CD14-positive monocyte (primary cell): ENCODE measurements at regions not wholly inside any gene's neighbourhood (a gene's known extent, or its start where the extent isn't known, plus 50 kb on each side); places are given as distances from the start of the nearest gene placed in this dataset.

Source experiments
- DNase-seq, 3 donors: peaks; one replicate each; pipeline ENCODE4 v3.0.0-alpha.2; 2011 to 2022
- H2AFZ ChIP-seq: 2 replicates; pipeline ENCODE4 v1.6.0; 2012; ENCODE audit warnings: mild to moderate bottlenecking, low read depth, low read length, inconsistent platforms; ENCODE audit not compliant: insufficient read depth, poor library complexity, severe bottlenecking
- H3K27ac ChIP-seq, 2 donors: 1 replicate in 1 of 2; 2 replicates in 1 of 2; pipeline ENCODE4 v1.5.1; 2012 to 2013; ENCODE audit warnings: low read length in 2 of 2, control low read depth in 1 of 2, inconsistent platforms in 1 of 2, low read depth in 1 of 2, mild to moderate bottlenecking in 1 of 2
- H3K27me3 ChIP-seq, 2 donors: one replicate each; pipeline versions ENCODE4 v1.6.0 to v1.6.1; 2011 to 2013; ENCODE audit warnings: low read length in 2 of 2; ENCODE audit not compliant: control insufficient read depth in 2 of 2, insufficient read depth in 2 of 2
- H3K36me3 ChIP-seq, 2 donors: replicated peaks in 1 of 2; 1 replicate in 1 of 2; 2 replicates in 1 of 2; pipeline versions ENCODE4 v1.5.1 to v1.6.1; 2012 to 2013; ENCODE audit warnings: low read length in 2 of 2, control low read depth in 1 of 2, inconsistent platforms in 1 of 2, mild to moderate bottlenecking in 1 of 2; ENCODE audit not compliant: insufficient read depth in 2 of 2, control insufficient read depth in 1 of 2
- H3K4me1 ChIP-seq, 2 donors: 1 replicate in 1 of 2; 2 replicates in 1 of 2; pipeline versions ENCODE4 v1.5.1 to v1.6.1; 2012 to 2013; ENCODE audit warnings: low read length in 2 of 2, control low read depth in 1 of 2, inconsistent platforms in 1 of 2, mild to moderate bottlenecking in 1 of 2, moderate library complexity in 1 of 2; ENCODE audit not compliant: insufficient read depth in 2 of 2, control insufficient read depth in 1 of 2
- H3K4me2 ChIP-seq: replicated peaks from 2 replicates; pipeline ENCODE3; 2012; ENCODE audit warnings: low read length, moderate library complexity, mild to moderate bottlenecking; ENCODE audit not compliant: poor library complexity, severe bottlenecking; ENCODE audit errors: extremely low read depth
- H3K4me3 ChIP-seq, 3 experiments: fragments of 200-600 bp in 1 of 3; sonication (generic) in 1 of 3; replicated peaks in 1 of 3; 1 replicate in 2 of 3; 2 replicates in 1 of 3; pipeline ENCODE4 v1.5.1; 2011 to 2013; ENCODE audit warnings: low read length in 3 of 3, mild to moderate bottlenecking in 3 of 3, control low read depth in 2 of 3, low read depth in 2 of 3, inconsistent platforms in 1 of 3, moderate library complexity in 1 of 3
- H3K79me2 ChIP-seq: 2 replicates; pipeline ENCODE4 v1.6.0; 2012; ENCODE audit warnings: mild to moderate bottlenecking, control low read depth, inconsistent platforms, low read length, moderate library complexity; ENCODE audit not compliant: insufficient read depth
- H3K9ac ChIP-seq: 2 replicates; pipeline ENCODE4 v1.6.0; 2017; ENCODE audit warnings: low read length, mild to moderate bottlenecking; ENCODE audit not compliant: insufficient read depth, poor library complexity, severe bottlenecking
- H3K9me3 ChIP-seq, 2 donors: replicated peaks in 1 of 2; 1 replicate in 1 of 2; 2 replicates in 1 of 2; pipeline versions ENCODE4 v1.5.1 to v1.6.1; 2012 to 2013; ENCODE audit warnings: low read length in 2 of 2, control low read depth in 1 of 2; ENCODE audit not compliant: control insufficient read depth in 1 of 2, insufficient read depth in 1 of 2
- H4K20me1 ChIP-seq: 2 replicates; pipeline ENCODE4 v1.6.0; 2012; ENCODE audit warnings: mild to moderate bottlenecking, low read length, control low read depth, moderate library complexity; ENCODE audit not compliant: insufficient read depth
- H3K27ac Mint-ChIP-seq, 7 donors: one replicate each; pipeline ENCODE4 v1.8.0; 2020; ENCODE audit warnings: mild to moderate bottlenecking in 7 of 7, mixed read lengths in 7 of 7, moderate library complexity in 6 of 7, inconsistent platforms in 2 of 7
- H3K27me3 Mint-ChIP-seq, 3 donors: one replicate each; pipeline ENCODE4 v1.8.0; 2021 to 2022; ENCODE audit warnings: low read depth in 3 of 3, mild to moderate bottlenecking in 3 of 3, mixed read lengths in 3 of 3, moderate library complexity in 3 of 3, inconsistent platforms in 1 of 3
- H3K36me3 Mint-ChIP-seq, 2 donors: one replicate each; pipeline ENCODE4 v1.8.0; 2020; ENCODE audit warnings: mixed read lengths in 2 of 2, inconsistent platforms in 1 of 2, mild to moderate bottlenecking in 1 of 2
- H3K4me1 Mint-ChIP-seq: one replicate; pipeline ENCODE4 v1.8.0; 2020; ENCODE audit warnings: mild to moderate bottlenecking, mixed read lengths
- H3K4me3 Mint-ChIP-seq, 2 donors: one replicate each; pipeline ENCODE4 v1.8.0; 2020; ENCODE audit warnings: mild to moderate bottlenecking in 2 of 2, mixed read lengths in 2 of 2, moderate library complexity in 1 of 2
- H3K9me3 Mint-ChIP-seq, 7 donors: one replicate each; pipeline ENCODE4 v1.8.0; 2020 to 2022; ENCODE audit warnings: mixed read lengths in 7 of 7, mild to moderate bottlenecking in 6 of 7, moderate library complexity in 6 of 7, inconsistent platforms in 2 of 7
- CTCF ChIP-seq: fragments of 200-600 bp; IDR thresholded peaks from one replicate; pipeline ENCODE4 v1.8.0; 2022; ENCODE audit warnings: antibody characterized with exemption, mild to moderate bottlenecking
- WGBS: methylation state at CpG from one replicate; pipeline ENCODE4 v1.1.5; 2013; ENCODE audit warnings: missing lambda C conversion rate; ENCODE audit not compliant: insufficient coverage; 5-methylcytosine and 5-hydroxymethylcytosine counted together
- intact Hi-C, 2 donors: fragments of 100-400 bp; cut with micrococcal nuclease; formaldehyde crosslinking; loops; one replicate each; pipeline versions ENCODE4 v1.15.0 to v1.15.1; 2023

GRCh38 chr18:1539276-1539675 lies 634.6 kb downstream of the ADCYAP1 start:
- intact Hi-C loops, result no loop called here
- Mint-ChIP-seq H3K9me3 (peaks cover 0 to 4% (median 0%) of the 10 kb centered on the region in 7 donors), H3K27me3 (peaks cover 0 to 3% (median 0%) of the 10 kb centered on the region in 3 donors), H3K4me3 (no peak overlapping the region), H3K4me1 (no peaks in the 10 kb centered on the region), H3K36me3 (no peaks in the 10 kb centered on the region), H3K27ac (no peak overlapping the region)
- no peak for TF ChIP-seq CTCF
- no peak overlapping the region for H3K4me3 ChIP-seq
- no peak overlapping the region for H3K9ac ChIP-seq
- no CpG with 5 or more reads among the region's 2 CpGs for WGBS
- H3K36me3 ChIP-seq, result no peaks in the 10 kb centered on the region
- no peaks in the 10 kb centered on the region for H4K20me1 ChIP-seq
- no peak overlapping the region for H3K27ac ChIP-seq
- H2AFZ ChIP-seq, result no peak overlapping the region
- no peak overlapping the region for H3K4me2 ChIP-seq
- no peaks in the 10 kb centered on the region for H3K79me2 ChIP-seq
- no peaks in the 10 kb centered on the region for H3K4me1 ChIP-seq
- no peaks in the 10 kb centered on the region for H3K27me3 ChIP-seq
- H3K9me3 ChIP-seq, result no peaks in the 10 kb centered on the region
- no peak for DNase-seq

- no peak for DNase-seq
- Mint-ChIP-seq H3K27ac (no peak overlapping the region), H3K36me3 (no peaks in the 10 kb centered on the region), H3K4me3 (no peak overlapping the region), H3K27me3 (peaks cover 0 to 5% (median 0%) of the 10 kb centered on the region in 3 donors), H3K4me1 (no peaks in the 10 kb centered on the region), H3K9me3 (peaks cover 0 to 4% (median 0%) of the 10 kb centered on the region in 7 donors)
- intact Hi-C loops, result no loop called here
- H3K9ac ChIP-seq, result no peak overlapping the region
- H3K4me1 ChIP-seq, result no peaks in the 10 kb centered on the region
- H3K79me2 ChIP-seq, result no peaks in the 10 kb centered on the region
- no peak for TF ChIP-seq CTCF
- no peaks in the 10 kb centered on the region for H3K36me3 ChIP-seq
- H4K20me1 ChIP-seq, result no peaks in the 10 kb centered on the region
- no peak overlapping the region for H3K4me3 ChIP-seq
- H3K4me2 ChIP-seq, result no peak overlapping the region
- WGBS, result 92% methylated on average over 8 of the region's 8 CpGs
- no peaks in the 10 kb centered on the region for H3K27me3 ChIP-seq
- no peak overlapping the region for H2AFZ ChIP-seq
- no peaks in the 10 kb centered on the region for H3K9me3 ChIP-seq
- H3K27ac ChIP-seq, result no peak overlapping the region
Observed at GRCh38 chr18:1541478-1541877, 636.8 kb downstream of the ADCYAP1 start.
